CD4-positive, alpha-beta T cell treated with Interleukin-12 subunit alpha and Interleukin-12 subunit beta, for 1 hour (primary cell): ENCODE measurements at regions not wholly inside any gene's neighbourhood (a gene's known extent, or its start where the extent isn't known, plus 50 kb on each side); places are given as distances from the start of the nearest gene placed in this dataset.
"Not testable (repeated sequence)": the region's sequence is repeated elsewhere in the genome, so short reads cannot be mapped to it uniquely, and the experiment has no call there.

Experiments
- DNase-seq: peaks from one replicate; pipeline ENCODE4 v3.0.0-alpha.2; 2020

- no peak for DNase-seq
These were observed 624.5 kb upstream of the SGO1 start for GRCh38 chr3:20810555-20810954.

GRCh38 chr3:20809356-20809755, 623.4 kb upstream of the SGO1 start:
- DNase-seq: no peak

- DNase-seq: no peak
These were observed 622.9 kb upstream of the SGO1 start for GRCh38 chr3:20808864-20809263.

GRCh38 chr3:20798666-20799065, 612.7 kb upstream of the SGO1 start:
- DNase-seq: no peak

- DNase-seq: no peak
These were observed 601.0 kb upstream of the SGO1 start for GRCh38 chr3:20787005-20787404.

- DNase-seq: no peak
These were observed 590.7 kb upstream of the SGO1 start for GRCh38 chr3:20776692-20777091.

- DNase-seq: no peak
These were observed 590.3 kb upstream of the SGO1 start for GRCh38 chr3:20776286-20776685.

GRCh38 chr3:20773320-20773984, 587.4 kb upstream of the SGO1 start:
- no peak for DNase-seq

- no peak for DNase-seq
These were observed 586.9 kb upstream of the SGO1 start for GRCh38 chr3:20772869-20773268.

- DNase-seq: no peak
These were observed 583.4 kb upstream of the SGO1 start for GRCh38 chr3:20769430-20769829.

- DNase-seq: no peak
These were observed 575.0 kb upstream of the SGO1 start for GRCh38 chr3:20760981-20761380.

- no peak for DNase-seq
These were observed 566.4 kb upstream of the SGO1 start for GRCh38 chr3:20752416-20752815.

- DNase-seq: no peak
These were observed 565.3 kb upstream of the SGO1 start for GRCh38 chr3:20751296-20751695.

GRCh38 chr3:20747741-20748140, 561.7 kb upstream of the SGO1 start:
- no peak for DNase-seq

GRCh38 chr3:20743553-20744321, 557.7 kb upstream of the SGO1 start:
- no peak for DNase-seq

- no peak for DNase-seq
These were observed 557.0 kb upstream of the SGO1 start for GRCh38 chr3:20742903-20743552.

- no peak for DNase-seq
These were observed 555.4 kb upstream of the SGO1 start for GRCh38 chr3:20741381-20741780.

GRCh38 chr3:20739814-20740213, 553.8 kb upstream of the SGO1 start:
- DNase-seq: no peak

GRCh38 chr3:20736287-20736852, 550.4 kb upstream of the SGO1 start:
- no peak for DNase-seq

- DNase-seq: no peak
These were observed 543.2 kb upstream of the SGO1 start for GRCh38 chr3:20729185-20729584.

GRCh38 chr3:20726786-20727185, 540.8 kb upstream of the SGO1 start:
- no peak for DNase-seq

- DNase-seq: no peak
These were observed 538.2 kb upstream of the SGO1 start for GRCh38 chr3:20724241-20724640.

GRCh38 chr3:20716425-20716824, 530.4 kb upstream of the SGO1 start:
- not testable (repeated sequence) for DNase-seq

GRCh38 chr3:20701641-20702040, 515.6 kb upstream of the SGO1 start:
- no peak for DNase-seq
